Upper lobe of left lung (tissue), 4 donors: ENCODE measurements at regions not wholly inside any gene's neighbourhood (a gene's known extent, or its start where the extent isn't known, plus 50 kb on each side); places are given as distances from the start of the nearest gene placed in this dataset.
"Not testable (repeated sequence)": the region's sequence is repeated elsewhere in the genome, so short reads cannot be mapped to it uniquely, and the experiment has no call there.

Experiments
- EP300 ChIP-seq, 4 donors: sonication (generic); formaldehyde crosslinking; IDR thresholded peaks; one replicate each; pipeline ENCODE4 v1.5.1; 2017; ENCODE audit warnings: antibody characterized with exemption in 4 of 4, control low read depth in 2 of 4
- POLR2A ChIP-seq, 4 donors: fragments of 450-650 bp; IDR thresholded peaks; one replicate each; pipeline ENCODE4 v1.5.1; 2016 to 2017; ENCODE audit warnings: antibody characterized with exemption in 4 of 4, mild to moderate bottlenecking in 2 of 4
- TF ChIP-seq, protein P1 (sequence below), 6 experiments: fragments of 450-650 bp in 4 of 6; fragments of 200-600 bp in 2 of 6; sonication (generic) in 2 of 6; IDR thresholded peaks; one replicate each; pipeline ENCODE4 v1.5.1; 2016 to 2019; ENCODE audit warnings: antibody characterized with exemption in 6 of 6

DNA sequence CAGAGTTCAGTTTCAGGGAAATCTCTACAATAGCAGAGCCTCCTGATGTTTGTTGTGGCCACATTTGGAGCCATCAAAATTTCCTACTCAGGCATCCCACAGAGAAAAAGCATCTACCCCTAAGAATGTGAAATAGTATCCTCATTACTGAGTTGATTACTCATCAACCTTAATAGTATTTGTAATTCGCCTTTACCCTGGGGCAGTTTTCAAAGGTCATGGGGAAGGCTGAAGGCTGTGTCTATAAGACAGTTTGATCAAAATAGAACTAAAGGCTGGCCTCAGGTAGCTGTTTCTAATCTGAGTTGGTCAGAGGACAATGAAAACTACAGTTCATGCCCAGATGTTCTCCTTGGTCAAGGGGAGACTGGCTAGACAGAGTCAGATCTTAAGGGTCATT lies 189.7 kb downstream of the ZNF92 start:
- TF ChIP-seq, protein P1, sequence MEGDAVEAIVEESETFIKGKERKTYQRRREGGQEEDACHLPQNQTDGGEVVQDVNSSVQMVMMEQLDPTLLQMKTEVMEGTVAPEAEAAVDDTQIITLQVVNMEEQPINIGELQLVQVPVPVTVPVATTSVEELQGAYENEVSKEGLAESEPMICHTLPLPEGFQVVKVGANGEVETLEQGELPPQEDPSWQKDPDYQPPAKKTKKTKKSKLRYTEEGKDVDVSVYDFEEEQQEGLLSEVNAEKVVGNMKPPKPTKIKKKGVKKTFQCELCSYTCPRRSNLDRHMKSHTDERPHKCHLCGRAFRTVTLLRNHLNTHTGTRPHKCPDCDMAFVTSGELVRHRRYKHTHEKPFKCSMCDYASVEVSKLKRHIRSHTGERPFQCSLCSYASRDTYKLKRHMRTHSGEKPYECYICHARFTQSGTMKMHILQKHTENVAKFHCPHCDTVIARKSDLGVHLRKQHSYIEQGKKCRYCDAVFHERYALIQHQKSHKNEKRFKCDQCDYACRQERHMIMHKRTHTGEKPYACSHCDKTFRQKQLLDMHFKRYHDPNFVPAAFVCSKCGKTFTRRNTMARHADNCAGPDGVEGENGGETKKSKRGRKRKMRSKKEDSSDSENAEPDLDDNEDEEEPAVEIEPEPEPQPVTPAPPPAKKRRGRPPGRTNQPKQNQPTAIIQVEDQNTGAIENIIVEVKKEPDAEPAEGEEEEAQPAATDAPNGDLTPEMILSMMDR (IDR thresholded peaks at IDR 0.05) = not testable (repeated sequence)
- TF ChIP-seq POLR2A, EP300 (IDR thresholded peaks at IDR 0.05): not testable (repeated sequence)
